ENCODE measurements at regions not wholly inside any gene's neighbourhood (a gene's known extent, or its start where the extent isn't known, plus 50 kb on each side); places are given as distances from the start of the nearest gene placed in this dataset.

DNA sequence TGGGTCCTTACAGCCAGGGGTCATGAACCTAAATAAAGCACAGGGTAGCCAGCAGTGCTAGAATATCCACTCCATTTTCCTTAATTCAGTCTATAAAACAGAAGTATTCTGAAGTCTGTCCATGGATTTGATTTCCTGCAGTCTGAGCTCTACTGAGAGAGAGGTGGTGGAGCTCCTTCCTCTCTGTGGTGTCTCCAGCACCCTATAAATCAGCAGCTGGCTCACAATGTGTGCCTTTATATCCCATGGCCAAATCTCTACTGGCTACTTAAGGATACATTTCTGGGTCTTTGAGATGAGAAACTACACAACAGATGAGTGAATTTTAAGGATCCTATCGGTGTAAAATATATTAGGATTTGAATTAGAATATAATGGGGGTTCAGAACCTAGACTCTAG, 339.9 kb upstream of the RBMS3 start (continued):
- TF ChIP-seq ZNF462 (CRISPR knock-in tag; IDR thresholded peaks at IDR 0.05) (no peak), NANOG (IDR thresholded peaks at IDR 0.05; ENCODE audit: borderline replicate concordance) (no peak), STAT1 (IDR thresholded peaks at IDR 0.05; ENCODE audit: unreplicated experiment) (no peak), CREB1 (CRISPR knock-in tag; IDR thresholded peaks at IDR 0.05; ENCODE audit: low read depth) (no peak), EZH2phosphoT487 (IDR thresholded peaks at IDR 0.05; ENCODE audit: unreplicated experiment) (no peak), ZNF331 (CRISPR knock-in tag; IDR thresholded peaks at IDR 0.05; ENCODE audit: low read depth) (no peak), ZNF114 (CRISPR knock-in tag; IDR thresholded peaks at IDR 0.05) (no peak)

GRCh38 chr3:28947061-28947460, 333.8 kb upstream of the RBMS3 start:
- Histone ChIP-seq H3K27me3 (ENCODE audit: insufficient read depth) (no peaks in the 10 kb centered on the region), H3K4me2 (no peak overlapping the region), H3K4me3 (no peak overlapping the region), H3K4me1 (ENCODE audit: insufficient read depth) (no peaks in the 10 kb centered on the region), H3K36me3 (ENCODE audit: insufficient read depth) (no peaks in the 10 kb centered on the region), H3K79me2 (replicated peaks; ENCODE audit: insufficient read depth) (no peaks in the 10 kb centered on the region), H4K20me1 (replicated peaks; ENCODE audit: insufficient read depth) (no peaks in the 10 kb centered on the region), H3K9me2 (ENCODE audit: insufficient read depth) (no peaks in the 10 kb centered on the region), H3K27ac (ENCODE audit: low read depth) (no peak overlapping the region), H3F3A (replicated peaks; ENCODE audit: low read depth) (no peaks in the 10 kb centered on the region), H2AFZ (no peak overlapping the region)
- Mint-ChIP-seq H3K4me3 (no peak overlapping the region), H3K36me3 (ENCODE audit: low read depth) (no peaks in the 10 kb centered on the region), H3K9me3 (no peaks in the 10 kb centered on the region), H3K27me3 (ENCODE audit: insufficient read depth, low read depth, poor library complexity) (no peaks in the 10 kb centered on the region), H3K4me1 (no peaks in the 10 kb centered on the region), H3K27ac (no peak overlapping the region)
- ATAC-seq (no peak), DNase-seq (ENCODE audit: low spot score) (no peak)
- TF ChIP-seq NANOG (IDR thresholded peaks at IDR 0.05; ENCODE audit: borderline replicate concordance) (no peak), CREB1 (CRISPR knock-in tag; IDR thresholded peaks at IDR 0.05; ENCODE audit: low read depth) (no peak), STAT1 (IDR thresholded peaks at IDR 0.05; ENCODE audit: unreplicated experiment) (no peak)
- TF ChIP-seq, protein P1, sequence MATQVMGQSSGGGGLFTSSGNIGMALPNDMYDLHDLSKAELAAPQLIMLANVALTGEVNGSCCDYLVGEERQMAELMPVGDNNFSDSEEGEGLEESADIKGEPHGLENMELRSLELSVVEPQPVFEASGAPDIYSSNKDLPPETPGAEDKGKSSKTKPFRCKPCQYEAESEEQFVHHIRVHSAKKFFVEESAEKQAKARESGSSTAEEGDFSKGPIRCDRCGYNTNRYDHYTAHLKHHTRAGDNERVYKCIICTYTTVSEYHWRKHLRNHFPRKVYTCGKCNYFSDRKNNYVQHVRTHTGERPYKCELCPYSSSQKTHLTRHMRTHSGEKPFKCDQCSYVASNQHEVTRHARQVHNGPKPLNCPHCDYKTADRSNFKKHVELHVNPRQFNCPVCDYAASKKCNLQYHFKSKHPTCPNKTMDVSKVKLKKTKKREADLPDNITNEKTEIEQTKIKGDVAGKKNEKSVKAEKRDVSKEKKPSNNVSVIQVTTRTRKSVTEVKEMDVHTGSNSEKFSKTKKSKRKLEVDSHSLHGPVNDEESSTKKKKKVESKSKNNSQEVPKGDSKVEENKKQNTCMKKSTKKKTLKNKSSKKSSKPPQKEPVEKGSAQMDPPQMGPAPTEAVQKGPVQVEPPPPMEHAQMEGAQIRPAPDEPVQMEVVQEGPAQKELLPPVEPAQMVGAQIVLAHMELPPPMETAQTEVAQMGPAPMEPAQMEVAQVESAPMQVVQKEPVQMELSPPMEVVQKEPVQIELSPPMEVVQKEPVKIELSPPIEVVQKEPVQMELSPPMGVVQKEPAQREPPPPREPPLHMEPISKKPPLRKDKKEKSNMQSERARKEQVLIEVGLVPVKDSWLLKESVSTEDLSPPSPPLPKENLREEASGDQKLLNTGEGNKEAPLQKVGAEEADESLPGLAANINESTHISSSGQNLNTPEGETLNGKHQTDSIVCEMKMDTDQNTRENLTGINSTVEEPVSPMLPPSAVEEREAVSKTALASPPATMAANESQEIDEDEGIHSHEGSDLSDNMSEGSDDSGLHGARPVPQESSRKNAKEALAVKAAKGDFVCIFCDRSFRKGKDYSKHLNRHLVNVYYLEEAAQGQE (IDR thresholded peaks at IDR 0.05; ENCODE audit: unreplicated experiment): no peak
